ENCODE measurements at regions not wholly inside any gene's neighbourhood (a gene's known extent, or its start where the extent isn't known, plus 50 kb on each side); places are given as distances from the start of the nearest gene placed in this dataset.

DNA sequence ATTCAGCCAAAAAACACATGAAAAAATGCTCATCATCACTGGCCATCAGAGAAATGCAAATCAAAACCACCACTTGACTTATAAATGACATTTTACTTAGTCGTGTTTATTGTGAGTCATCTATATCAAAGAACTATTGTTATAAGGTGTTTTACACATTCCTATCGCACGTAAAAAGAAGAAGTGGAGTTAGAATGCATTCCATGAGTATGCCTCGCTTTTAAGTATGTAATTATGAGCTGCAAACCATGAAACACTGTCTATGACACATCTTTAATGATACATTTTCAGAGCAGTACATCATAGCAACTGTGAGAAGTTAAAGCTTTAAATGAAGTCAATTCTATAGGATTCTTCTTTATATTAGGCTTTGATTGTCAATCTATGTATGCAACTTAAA is 614.3 kb upstream of the ADAMTS5 start:
- Mint-ChIP-seq H3K9me3 (peaks cover 0 to 6% (median 1%) of the 10 kb centered on the region in 8 donors), H3K4me3 (no peak overlapping the region), H3K4me1 (no peaks in the 10 kb centered on the region), H3K27me3 (no peaks in the 10 kb centered on the region), H3K36me3 (no peaks in the 10 kb centered on the region), H3K27ac (no peak overlapping the region)
- CTCF ChIA-PET (ENCODE audit: partially characterized antibody), result no interaction called here
- POLR2A ChIA-PET (ENCODE audit: partially characterized antibody), result no interaction called here
- Histone ChIP-seq H3K4me3 (ENCODE audit: low read length in 2 of 2) (no peak overlapping the region), H3K27me3 (ENCODE audit: insufficient read depth, low read length) (no peaks in the 10 kb centered on the region), H3K9me3 (ENCODE audit: control insufficient read depth in 1 of 2, low read length in 2 of 2) (no peaks in the 10 kb centered on the region), H3K4me1 (ENCODE audit: insufficient read depth, low read length) (no peaks in the 10 kb centered on the region), H3K27ac (ENCODE audit: low read depth, low read length) (no peak overlapping the region), H3K36me3 (ENCODE audit: insufficient read depth, low read length) (no peaks in the 10 kb centered on the region)
- no peak for DNase-seq
- intact Hi-C loops (cut with micrococcal nuclease), result no loop called here

DNA sequence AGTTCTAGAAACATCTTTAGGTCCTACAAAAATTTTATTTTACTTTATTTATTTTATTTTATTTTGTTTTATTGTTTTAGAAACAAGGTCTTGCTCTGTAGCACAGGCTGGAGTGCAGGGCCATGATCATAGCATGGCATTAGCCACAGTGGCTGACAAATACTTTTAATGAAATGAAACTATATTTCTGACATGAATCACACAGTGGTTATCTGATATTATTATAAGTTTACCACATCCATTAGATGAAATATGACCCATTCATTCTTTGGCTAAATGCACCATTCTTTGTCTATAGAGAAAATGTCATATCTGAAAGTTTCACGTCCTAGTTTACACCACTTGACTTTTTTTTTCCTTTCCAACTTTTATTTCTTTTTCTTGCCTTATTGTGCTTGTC is 613.4 kb upstream of the ADAMTS5 start:
- H3K4me1 ChIP-seq (ENCODE audit: insufficient read depth, low read length), result no peaks in the 10 kb centered on the region
- no peak overlapping the region for H3K4me3 ChIP-seq (ENCODE audit: low read length in 2 of 2)
- Mint-ChIP-seq H3K4me1 (no peaks in the 10 kb centered on the region), H3K4me3 (no peak overlapping the region), H3K27ac (no peak overlapping the region), H3K9me3 (peaks cover 0 to 6% (median 1%) of the 10 kb centered on the region in 8 donors), H3K27me3 (no peaks in the 10 kb centered on the region), H3K36me3 (no peaks in the 10 kb centered on the region)
- H3K9me3 ChIP-seq (ENCODE audit: control insufficient read depth in 1 of 2, low read length in 2 of 2), result no peaks in the 10 kb centered on the region
- ChIA-PET CTCF (ENCODE audit: partially characterized antibody) (no interaction called here), POLR2A (ENCODE audit: partially characterized antibody) (no interaction called here)
- intact Hi-C loops (cut with micrococcal nuclease), result no loop called here
- no peaks in the 10 kb centered on the region for H3K27me3 ChIP-seq (ENCODE audit: insufficient read depth, low read length)
- DNase-seq, result no peak
- H3K27ac ChIP-seq (ENCODE audit: low read depth, low read length), result no peak overlapping the region
- H3K36me3 ChIP-seq (ENCODE audit: insufficient read depth, low read length), result no peaks in the 10 kb centered on the region

DNA sequence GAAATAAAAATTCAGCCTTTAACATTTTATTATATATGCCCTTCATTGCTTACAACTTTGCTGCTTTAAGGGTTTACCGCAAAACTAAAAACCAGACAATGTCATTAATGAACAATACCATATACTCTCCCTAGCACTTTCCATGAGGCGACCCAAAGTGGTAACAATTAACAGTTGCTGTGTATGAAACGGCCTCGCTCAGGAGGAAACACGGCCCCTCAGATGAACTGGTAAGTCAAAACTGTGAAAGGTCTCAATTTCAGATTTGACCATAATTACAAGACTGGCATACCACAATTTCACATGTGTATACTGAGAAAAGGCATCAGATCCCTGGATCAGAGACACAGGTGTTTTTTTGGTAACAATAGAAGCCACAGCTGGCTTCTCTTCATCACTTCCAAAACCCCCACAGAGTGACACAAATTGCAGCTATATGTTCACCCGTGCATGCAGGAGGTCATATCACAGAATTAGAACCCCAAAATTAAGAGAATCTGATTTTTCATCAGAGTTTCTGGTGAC is 611.9 kb upstream of the ADAMTS5 start:
- H3K36me3 Mint-ChIP-seq, result no peaks in the 10 kb centered on the region
- intact Hi-C loops (cut with micrococcal nuclease), result no loop called here
- POLR2A ChIA-PET (ENCODE audit: partially characterized antibody), result no interaction called here

DNA sequence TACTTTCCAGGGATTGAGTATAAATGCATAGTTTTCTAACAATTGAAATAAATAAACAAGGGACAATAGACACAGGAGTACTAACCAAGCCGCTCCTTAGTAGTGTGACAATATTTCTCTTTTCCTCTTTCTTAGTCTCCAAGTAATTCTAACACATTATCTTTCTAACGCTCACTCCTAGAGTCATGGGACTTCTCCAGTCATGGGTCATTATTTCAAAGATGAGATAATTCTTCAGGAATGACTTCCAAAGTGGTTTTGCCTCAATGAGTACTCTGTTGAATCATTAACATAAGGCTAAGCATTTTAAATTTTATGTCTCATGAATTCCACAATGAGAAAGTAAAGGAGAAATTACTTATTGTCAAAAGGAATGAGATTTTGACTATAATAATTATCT is 605.8 kb upstream of the ADAMTS5 start:
- no peak overlapping the region for H3K4me3 Mint-ChIP-seq
- H3K4me1 Mint-ChIP-seq, result no peaks in the 10 kb centered on the region
- Histone ChIP-seq H3K36me3 (ENCODE audit: insufficient read depth, low read length) (no peaks in the 10 kb centered on the region), H3K9me3 (ENCODE audit: control insufficient read depth in 1 of 2, low read length in 2 of 2) (no peaks in the 10 kb centered on the region), H3K27me3 (ENCODE audit: insufficient read depth, low read length) (no peaks in the 10 kb centered on the region), H3K4me3 (ENCODE audit: low read length in 2 of 2) (no peak overlapping the region), H3K27ac (ENCODE audit: low read depth, low read length) (no peak overlapping the region), H3K4me1 (ENCODE audit: insufficient read depth, low read length) (no peaks in the 10 kb centered on the region)
- CTCF ChIA-PET (ENCODE audit: partially characterized antibody), result no interaction called here
- no peak overlapping the region for H3K27ac Mint-ChIP-seq
- no peaks in the 10 kb centered on the region for H3K36me3 Mint-ChIP-seq
- H3K9me3 Mint-ChIP-seq, result peaks cover 0 to 6% (median 1%) of the 10 kb centered on the region in 8 donors
- DNase-seq, result no peak
- peaks cover 0 to 2% of the 10 kb centered on the region in 2 donors for H3K27me3 Mint-ChIP-seq
- intact Hi-C loops (cut with micrococcal nuclease), result no loop called here
- POLR2A ChIA-PET (ENCODE audit: partially characterized antibody), result no interaction called here

More for the DNA sequence above, 611.9 kb upstream of the ADAMTS5 start:
- Histone ChIP-seq H3K36me3 (ENCODE audit: insufficient read depth, low read length) (no peaks in the 10 kb centered on the region), H3K27me3 (ENCODE audit: insufficient read depth, low read length) (no peaks in the 10 kb centered on the region), H3K4me3 (ENCODE audit: low read length in 2 of 2) (no peak overlapping the region), H3K9me3 (ENCODE audit: control insufficient read depth in 1 of 2, low read length in 2 of 2) (no peaks in the 10 kb centered on the region), H3K4me1 (ENCODE audit: insufficient read depth, low read length) (no peaks in the 10 kb centered on the region), H3K27ac (ENCODE audit: low read depth, low read length) (no peak overlapping the region)
- H3K4me1 Mint-ChIP-seq, result no peaks in the 10 kb centered on the region
- no peaks in the 10 kb centered on the region for H3K27me3 Mint-ChIP-seq
- H3K9me3 Mint-ChIP-seq, result peaks cover 0 to 6% (median 4%) of the 10 kb centered on the region in 8 donors
- CTCF ChIA-PET (ENCODE audit: partially characterized antibody), result no interaction called here
- DNase-seq, result no peak
- H3K27ac Mint-ChIP-seq, result no peak overlapping the region
- no peak overlapping the region for H3K4me3 Mint-ChIP-seq

DNA sequence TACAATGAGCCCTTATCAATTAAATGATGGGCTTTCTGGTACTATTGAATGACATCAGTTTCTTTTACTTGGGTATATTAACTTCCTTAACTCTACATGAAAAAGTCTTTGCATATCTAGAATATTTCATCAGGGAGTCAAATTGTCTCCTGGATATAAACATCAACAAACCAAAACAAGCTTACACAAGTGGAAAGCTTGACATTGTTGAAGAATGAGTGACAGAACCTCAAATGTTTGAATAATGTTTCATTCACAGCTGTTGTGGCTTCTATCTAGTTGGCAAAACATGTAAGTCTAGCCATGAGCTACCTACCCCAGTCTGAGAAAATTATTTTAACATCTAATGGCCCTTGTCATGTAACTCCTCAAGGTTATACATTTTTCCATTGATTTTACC is 604.8 kb upstream of the ADAMTS5 start:
- POLR2A ChIA-PET (ENCODE audit: partially characterized antibody), result no interaction called here
- H3K36me3 ChIP-seq (ENCODE audit: insufficient read depth, low read length), result no peaks in the 10 kb centered on the region
- intact Hi-C loops (cut with micrococcal nuclease), result no loop called here
- no peak overlapping the region for H3K4me3 ChIP-seq (ENCODE audit: low read length in 2 of 2)
- peaks cover 0 to 2% of the 10 kb centered on the region in 2 donors for H3K27me3 Mint-ChIP-seq
- no peak overlapping the region for H3K27ac Mint-ChIP-seq
- no peaks in the 10 kb centered on the region for H3K36me3 Mint-ChIP-seq
- CTCF ChIA-PET (ENCODE audit: partially characterized antibody), result no interaction called here
- H3K4me3 Mint-ChIP-seq, result no peak overlapping the region
- DNase-seq, result no peak
- no peaks in the 10 kb centered on the region for H3K27me3 ChIP-seq (ENCODE audit: insufficient read depth, low read length)
- no peak overlapping the region for H3K27ac ChIP-seq (ENCODE audit: low read depth, low read length)
- no peaks in the 10 kb centered on the region for H3K4me1 Mint-ChIP-seq
- H3K9me3 Mint-ChIP-seq, result peaks cover 0 to 6% (median 3%) of the 10 kb centered on the region in 8 donors
- H3K9me3 ChIP-seq (ENCODE audit: control insufficient read depth in 1 of 2, low read length in 2 of 2), result no peaks in the 10 kb centered on the region
- no peaks in the 10 kb centered on the region for H3K4me1 ChIP-seq (ENCODE audit: insufficient read depth, low read length)

DNA sequence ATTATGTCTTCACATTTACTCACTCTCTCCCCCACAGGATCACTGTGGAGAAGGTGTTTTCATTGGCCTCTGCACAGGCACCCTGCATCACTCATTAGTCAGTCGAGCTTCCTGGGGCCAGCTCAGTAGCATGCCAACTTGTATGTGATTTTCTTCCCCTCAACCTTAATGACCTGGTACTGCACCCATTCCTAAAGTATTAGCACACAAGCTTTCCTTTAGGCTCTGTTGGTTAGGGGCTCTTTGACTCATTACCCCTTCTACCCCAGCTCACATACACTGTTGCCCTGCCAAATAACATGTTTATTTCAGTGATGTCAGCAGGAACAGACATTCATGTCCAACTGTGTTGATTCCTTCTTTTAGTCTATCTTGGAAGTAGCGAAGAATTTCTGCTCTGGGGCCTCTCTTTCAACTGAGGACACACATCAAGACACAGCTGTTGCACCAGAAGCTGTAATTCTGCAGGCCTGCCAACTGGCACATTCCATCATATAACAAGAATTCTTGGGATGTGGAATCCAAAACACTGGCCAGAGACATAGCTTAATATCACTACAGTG is 603.5 kb upstream of the ADAMTS5 start:
- Mint-ChIP-seq H3K36me3 (no peaks in the 10 kb centered on the region), H3K4me1 (no peaks in the 10 kb centered on the region), H3K4me3 (no peak overlapping the region), H3K27me3 (peaks cover 0 to 2% of the 10 kb centered on the region in 2 donors), H3K9me3 (peaks cover 0 to 6% (median 3%) of the 10 kb centered on the region in 8 donors), H3K27ac (no peak overlapping the region)
- H3K9me3 ChIP-seq (ENCODE audit: control insufficient read depth in 1 of 2, low read length in 2 of 2), result no peaks in the 10 kb centered on the region
- H3K4me3 ChIP-seq (ENCODE audit: low read length in 2 of 2), result no peak overlapping the region
- no peaks in the 10 kb centered on the region for H3K27me3 ChIP-seq (ENCODE audit: insufficient read depth, low read length)
- intact Hi-C loops (cut with micrococcal nuclease), result no loop called here
- POLR2A ChIA-PET (ENCODE audit: partially characterized antibody), result no interaction called here
- H3K36me3 ChIP-seq (ENCODE audit: insufficient read depth, low read length), result no peaks in the 10 kb centered on the region
- no peak overlapping the region for H3K27ac ChIP-seq (ENCODE audit: low read depth, low read length)
- CTCF ChIA-PET (ENCODE audit: partially characterized antibody), result no interaction called here
- no peaks in the 10 kb centered on the region for H3K4me1 ChIP-seq (ENCODE audit: insufficient read depth, low read length)
- DNase-seq, result no peak

DNA sequence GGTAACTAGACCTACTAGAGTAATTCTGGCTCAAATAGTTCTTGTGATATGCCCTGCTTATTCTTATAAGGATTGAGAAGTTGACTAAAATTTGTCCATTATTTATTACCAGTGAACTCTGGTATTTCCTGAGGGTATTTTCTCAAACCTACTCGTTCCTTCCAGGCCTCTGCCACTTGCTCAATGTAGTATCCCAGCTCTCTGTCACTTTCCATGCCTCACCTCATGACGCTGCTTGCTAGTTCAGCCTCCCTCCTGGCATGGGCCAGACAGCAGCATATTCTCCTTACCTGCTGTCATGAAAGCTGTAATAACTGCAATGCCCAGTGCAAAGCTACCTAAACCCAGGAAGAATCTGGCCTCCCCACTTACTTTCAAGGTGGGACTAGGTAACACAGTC is 602.9 kb upstream of the ADAMTS5 start:
- DNase-seq, result no peak
- no peaks in the 10 kb centered on the region for H3K36me3 Mint-ChIP-seq
- ChIA-PET POLR2A (ENCODE audit: partially characterized antibody) (no interaction called here), CTCF (ENCODE audit: partially characterized antibody) (no interaction called here)
- H3K27me3 Mint-ChIP-seq, result peaks cover 0 to 2% of the 10 kb centered on the region in 2 donors
- no peak overlapping the region for H3K4me3 Mint-ChIP-seq
- intact Hi-C loops (cut with micrococcal nuclease), result no loop called here
- no peaks in the 10 kb centered on the region for H3K4me1 ChIP-seq (ENCODE audit: insufficient read depth, low read length)
- H3K27ac Mint-ChIP-seq, result no peak overlapping the region
- no peaks in the 10 kb centered on the region for H3K27me3 ChIP-seq (ENCODE audit: insufficient read depth, low read length)
- no peaks in the 10 kb centered on the region for H3K9me3 ChIP-seq (ENCODE audit: control insufficient read depth in 1 of 2, low read length in 2 of 2)
- no peak overlapping the region for H3K4me3 ChIP-seq (ENCODE audit: low read length in 2 of 2)
- peaks cover 0 to 6% (median 3%) of the 10 kb centered on the region in 8 donors for H3K9me3 Mint-ChIP-seq
- no peaks in the 10 kb centered on the region for H3K4me1 Mint-ChIP-seq
- H3K36me3 ChIP-seq (ENCODE audit: insufficient read depth, low read length), result no peaks in the 10 kb centered on the region
- no peak overlapping the region for H3K27ac ChIP-seq (ENCODE audit: low read depth, low read length)

DNA sequence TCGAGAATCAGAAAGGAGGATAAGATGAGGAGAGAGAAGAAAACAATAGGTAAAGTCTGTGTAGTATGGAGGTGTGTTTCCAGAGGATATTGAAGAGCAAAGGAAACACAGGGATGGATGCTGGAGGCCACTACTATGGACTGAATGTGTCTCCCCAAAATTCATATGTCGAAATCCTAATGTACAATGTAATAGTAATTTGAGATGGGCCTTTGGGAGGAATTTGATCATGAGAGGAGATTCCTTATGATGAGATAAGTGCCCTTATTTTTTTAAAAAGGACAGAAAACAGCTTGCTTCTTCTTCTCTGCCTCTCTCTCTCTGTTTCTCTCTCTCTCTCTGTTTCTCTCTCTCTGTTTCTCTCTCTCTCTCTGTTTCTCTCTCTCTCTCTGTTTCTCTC is 602.2 kb upstream of the ADAMTS5 start:
- Mint-ChIP-seq H3K4me1 (no peaks in the 10 kb centered on the region), H3K36me3 (no peaks in the 10 kb centered on the region), H3K9me3 (peaks cover 0 to 6% (median 2%) of the 10 kb centered on the region in 8 donors), H3K27me3 (peaks cover 0 to 2% of the 10 kb centered on the region in 2 donors), H3K27ac (no peak overlapping the region), H3K4me3 (no peak overlapping the region)
- no peak for DNase-seq
- POLR2A ChIA-PET (ENCODE audit: partially characterized antibody), result no interaction called here
- CTCF ChIA-PET (ENCODE audit: partially characterized antibody), result no interaction called here
- Histone ChIP-seq H3K36me3 (ENCODE audit: insufficient read depth, low read length) (no peaks in the 10 kb centered on the region), H3K4me1 (ENCODE audit: insufficient read depth, low read length) (no peaks in the 10 kb centered on the region), H3K9me3 (ENCODE audit: control insufficient read depth in 1 of 2, low read length in 2 of 2) (no peaks in the 10 kb centered on the region), H3K27me3 (ENCODE audit: insufficient read depth, low read length) (no peaks in the 10 kb centered on the region), H3K27ac (ENCODE audit: low read depth, low read length) (no peak overlapping the region), H3K4me3 (ENCODE audit: low read length in 2 of 2) (no peak overlapping the region)
- intact Hi-C loops (cut with micrococcal nuclease), result no loop called here

Data from CD4-positive, alpha-beta memory T cell (primary cell).